Left hindlimb (tissue), 1 donor: ENCODE measurements at regions not wholly inside any gene's neighbourhood (a gene's known extent, or its start where the extent isn't known, plus 50 kb on each side); places are given as distances from the start of the nearest gene placed in this dataset.

ENCODE experiments used
- DNase-seq: peaks from one replicate; pipeline ENCODE4 v3.0.0-alpha.2; 2018

DNA sequence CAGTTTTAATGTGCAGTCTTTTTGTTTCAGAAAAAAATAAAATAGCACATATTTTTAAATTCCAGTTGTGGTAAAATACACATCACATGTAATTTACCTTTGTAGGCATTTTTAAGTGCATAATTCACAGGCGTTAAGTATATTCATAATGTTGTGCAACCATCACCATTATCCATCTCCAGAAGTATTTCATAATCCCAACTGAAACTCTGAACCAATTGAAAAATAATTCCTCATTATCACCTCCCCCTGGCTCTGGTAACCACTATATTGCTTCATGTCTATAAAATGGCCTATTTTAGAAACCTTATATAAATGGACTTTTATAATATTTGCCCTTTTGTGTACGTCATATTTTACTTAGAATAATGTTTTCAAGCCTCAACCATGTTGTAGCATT is 756.5 kb upstream of the KLHL1 start:
- no peak for DNase-seq

DNA sequence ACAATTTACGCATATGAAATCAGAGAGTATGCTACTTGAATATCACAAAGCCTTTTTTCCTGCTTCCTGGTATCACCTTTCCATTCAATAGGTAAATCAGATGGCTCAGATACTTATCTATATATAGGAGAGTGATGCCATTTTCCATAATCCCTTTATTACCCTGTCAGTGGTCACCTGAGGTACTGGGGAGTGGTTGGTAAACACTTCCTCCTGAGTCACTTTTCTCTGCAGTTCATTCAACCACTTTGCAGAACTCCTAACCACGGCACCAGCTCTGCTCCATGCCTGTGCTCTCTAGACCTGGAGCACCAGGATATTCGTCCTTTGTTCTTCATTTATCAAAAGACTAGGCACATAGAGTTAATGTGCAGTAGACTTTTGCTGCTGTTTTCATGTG is 748.5 kb upstream of the KLHL1 start:
- DNase-seq = no peak

DNA sequence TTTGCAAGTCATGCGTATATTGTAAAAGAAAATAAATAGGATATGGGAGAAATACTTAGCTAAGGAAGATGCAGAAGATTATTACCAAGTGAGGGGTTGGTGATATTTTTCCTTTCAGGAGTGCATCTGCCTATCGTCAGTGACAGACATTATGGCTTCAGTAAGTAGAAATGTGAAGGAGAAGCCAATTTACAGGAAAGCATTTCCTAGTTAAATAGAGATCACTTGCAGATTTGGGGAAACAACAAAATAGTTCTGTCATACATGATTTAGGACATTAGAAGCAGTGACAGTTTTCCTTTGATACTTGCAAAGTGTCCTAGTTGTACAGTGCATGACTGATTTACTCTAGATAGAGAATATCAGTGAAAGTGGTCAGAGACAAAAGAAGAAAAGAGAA is 747.8 kb upstream of the KLHL1 start:
- no peak for DNase-seq

DNA sequence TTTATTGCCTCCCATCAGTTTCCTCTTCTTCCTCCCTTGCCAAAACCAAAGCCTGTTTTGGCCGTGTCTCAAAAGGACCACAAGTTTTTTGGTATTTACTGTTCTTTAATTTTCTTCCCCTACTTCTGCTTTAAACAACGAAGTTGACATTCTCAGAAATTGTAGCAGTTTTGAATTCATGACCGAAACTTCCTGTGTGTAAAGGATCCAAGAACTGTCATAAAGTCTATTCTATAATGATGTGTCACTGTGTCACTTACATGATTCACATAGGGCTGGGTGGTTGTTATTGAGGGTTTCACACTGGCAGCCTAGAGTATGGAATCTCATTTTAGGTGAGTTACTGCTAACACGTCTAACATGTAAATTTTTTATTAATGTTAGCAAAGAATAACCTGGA is 741.0 kb upstream of the KLHL1 start:
- no peak for DNase-seq

DNA sequence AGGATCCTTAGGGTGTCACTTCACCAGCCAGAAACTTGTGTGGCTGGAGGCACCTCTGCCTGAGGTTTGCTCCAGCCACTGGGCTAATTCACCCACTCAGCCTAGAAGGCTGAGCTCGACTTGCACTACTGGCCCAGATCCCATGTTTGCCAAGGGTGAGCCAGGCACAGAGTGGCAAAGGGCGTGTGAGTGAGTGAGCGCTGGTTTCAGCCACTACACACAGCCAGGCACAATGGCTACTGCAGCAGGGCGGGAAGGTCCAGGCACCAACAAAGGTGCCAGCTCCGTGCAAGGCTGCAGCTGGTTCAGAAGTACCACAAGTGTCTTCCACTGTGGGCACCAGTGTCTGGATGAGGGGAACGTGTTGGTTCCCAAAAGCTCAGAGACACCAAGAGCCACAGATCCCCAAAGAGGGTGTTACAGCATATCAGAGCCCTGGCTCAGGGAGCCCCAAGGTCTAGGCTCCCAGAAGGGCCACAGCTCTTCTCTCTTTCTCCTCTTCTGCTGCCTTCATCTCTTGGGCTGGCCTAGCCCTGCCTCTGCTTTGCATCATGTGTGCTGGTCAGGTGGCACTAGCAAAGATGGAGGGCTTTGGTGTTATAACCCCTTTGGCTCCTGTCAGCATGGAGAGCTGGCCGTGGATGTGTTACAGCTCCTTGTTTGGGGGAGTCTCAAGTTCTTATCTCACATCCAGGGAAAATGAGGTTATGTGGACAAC is 736.3 kb upstream of the KLHL1 start:
- no peak for DNase-seq

DNA sequence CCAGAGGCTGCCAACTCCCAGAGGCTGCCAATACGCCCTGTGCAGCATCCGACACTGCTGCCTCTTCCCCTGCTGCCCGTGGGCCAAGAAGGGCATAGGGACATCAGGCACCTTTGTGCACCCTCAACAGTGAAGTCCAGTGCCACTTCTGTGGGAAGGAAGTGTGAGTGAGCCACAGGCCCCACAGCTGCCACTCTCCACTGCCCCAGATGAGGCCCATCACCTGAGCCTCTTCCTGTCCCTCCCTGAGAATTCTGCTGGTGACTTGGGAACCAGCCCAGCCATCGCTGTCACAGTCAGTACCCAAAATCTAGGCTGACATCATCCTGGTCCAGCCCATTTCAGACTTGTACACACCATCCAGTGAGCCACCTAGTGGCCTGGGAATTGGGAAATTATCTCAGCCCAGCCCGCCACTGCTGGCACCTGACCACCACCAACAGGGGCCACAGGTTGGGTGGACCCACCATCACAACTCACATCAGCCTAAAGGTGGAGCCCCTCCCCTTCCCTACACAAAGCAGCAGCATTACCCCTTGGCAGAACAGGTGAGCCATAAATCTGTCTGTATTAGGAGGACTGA is 733.9 kb upstream of the KLHL1 start:
- no peak for DNase-seq

DNA sequence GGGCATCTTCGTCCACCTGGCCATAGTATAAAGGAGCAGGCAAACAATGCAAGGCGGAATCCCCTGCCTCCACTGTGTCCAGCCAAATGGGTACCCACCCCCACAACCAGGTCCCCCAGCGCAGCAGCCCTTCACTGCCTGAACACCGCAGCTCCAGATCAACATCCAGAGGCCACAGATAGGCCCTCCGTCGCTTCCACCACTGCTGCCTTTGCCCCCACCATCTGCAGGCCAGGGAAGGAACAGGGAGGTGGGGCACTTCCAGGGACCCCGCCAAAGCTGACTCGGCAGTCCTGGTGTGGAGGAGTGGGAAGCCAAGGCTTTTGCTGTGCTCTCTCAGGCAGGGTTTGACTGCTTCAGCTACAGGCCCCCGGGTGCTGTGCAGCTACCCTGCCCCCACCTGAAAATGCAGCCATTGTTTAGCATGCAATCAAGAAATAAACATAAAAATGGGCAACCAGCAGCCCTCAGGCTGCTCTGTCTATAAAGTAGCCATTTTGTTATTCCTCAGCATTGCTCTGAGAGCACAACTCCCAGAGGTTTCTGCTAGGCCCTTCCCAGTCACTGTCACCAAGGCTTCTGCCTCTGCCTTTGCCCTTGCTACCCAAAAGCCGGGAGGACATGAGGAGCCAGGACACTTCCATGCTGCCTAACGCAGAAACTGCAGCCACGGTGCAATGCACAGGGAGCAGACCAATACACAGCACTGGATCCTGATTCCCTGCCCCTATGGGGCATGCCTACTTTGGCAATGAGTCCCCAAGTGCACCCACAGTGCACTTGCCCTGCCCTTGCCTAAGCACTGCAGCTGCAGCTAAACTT is 733.2 kb upstream of the KLHL1 start:
- no peak for DNase-seq

DNA sequence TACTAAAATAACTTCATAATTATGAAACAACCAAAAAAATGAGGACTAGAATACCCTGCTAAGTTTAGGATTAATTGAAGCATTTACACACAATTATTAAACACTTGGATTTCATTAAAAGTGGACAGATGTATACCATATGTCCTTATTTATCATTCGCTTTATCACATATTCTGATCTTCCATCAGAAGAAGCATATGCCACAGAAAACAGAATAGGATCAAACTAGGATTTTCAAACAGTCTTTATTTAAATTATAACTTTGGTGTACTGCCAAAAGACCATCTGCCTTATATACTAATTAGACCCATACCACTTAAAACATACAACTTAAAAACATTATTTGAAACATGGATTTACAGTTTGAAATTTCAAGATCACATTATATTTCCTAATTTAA is 727.1 kb upstream of the KLHL1 start:
- DNase-seq = no peak

DNA sequence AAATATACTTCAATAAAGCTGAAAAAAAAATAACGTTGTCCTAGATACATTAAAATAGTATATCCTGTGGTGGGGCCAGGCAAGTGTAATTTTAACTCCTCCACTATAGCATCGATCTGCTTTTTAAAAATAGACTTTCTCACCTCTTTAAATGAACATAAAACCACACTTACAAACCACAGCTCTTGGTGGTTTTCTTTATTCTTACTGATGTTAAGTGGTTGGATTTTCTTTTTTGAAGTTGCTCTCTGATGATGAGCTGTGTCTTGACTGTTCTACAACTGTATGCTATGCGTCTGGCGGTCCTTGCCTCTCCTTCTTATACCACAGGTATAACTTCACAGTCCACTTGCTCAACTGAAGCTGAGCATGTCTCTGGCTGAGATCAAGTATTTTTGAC is 721.5 kb upstream of the KLHL1 start:
- DNase-seq = no peak

DNA sequence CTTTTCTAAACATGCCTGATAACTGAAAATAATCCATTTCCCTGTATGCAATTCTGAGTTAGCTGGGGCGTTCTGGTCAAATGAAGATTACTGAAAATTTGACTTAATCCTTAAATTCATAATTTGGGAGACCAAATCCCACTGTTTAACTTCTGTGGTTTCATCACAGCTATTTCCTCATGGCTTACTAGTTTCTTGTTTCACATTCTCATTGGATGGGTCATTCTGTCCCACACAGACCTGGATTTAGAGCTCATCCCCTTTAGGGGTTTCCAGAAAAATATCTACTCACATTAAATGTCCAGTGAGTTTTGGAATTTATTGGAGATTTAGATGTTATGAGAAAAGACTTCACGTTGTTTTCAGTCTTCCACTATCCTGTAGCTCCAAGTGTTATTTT is 709.3 kb upstream of the KLHL1 start:
- DNase-seq = no peak

DNA sequence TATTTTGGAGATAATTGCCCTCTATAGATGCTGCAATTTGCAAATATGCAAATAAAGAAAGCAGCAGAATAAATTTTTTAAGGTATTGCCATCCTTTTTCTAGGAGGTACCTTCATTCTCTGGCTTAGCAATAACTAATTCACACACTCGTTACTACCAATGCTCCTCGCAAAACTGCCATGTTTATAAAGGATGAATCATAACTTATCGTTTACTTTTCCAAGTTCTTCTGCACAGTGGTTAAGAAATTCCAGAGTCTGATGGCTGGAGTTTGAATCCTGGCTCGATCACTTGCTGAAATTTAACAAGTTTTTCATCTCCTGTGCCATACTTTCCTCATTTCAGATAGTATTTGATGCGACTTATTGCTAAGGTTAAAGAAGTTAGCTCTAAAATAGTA is 708.6 kb upstream of the KLHL1 start:
- DNase-seq = no peak

DNA sequence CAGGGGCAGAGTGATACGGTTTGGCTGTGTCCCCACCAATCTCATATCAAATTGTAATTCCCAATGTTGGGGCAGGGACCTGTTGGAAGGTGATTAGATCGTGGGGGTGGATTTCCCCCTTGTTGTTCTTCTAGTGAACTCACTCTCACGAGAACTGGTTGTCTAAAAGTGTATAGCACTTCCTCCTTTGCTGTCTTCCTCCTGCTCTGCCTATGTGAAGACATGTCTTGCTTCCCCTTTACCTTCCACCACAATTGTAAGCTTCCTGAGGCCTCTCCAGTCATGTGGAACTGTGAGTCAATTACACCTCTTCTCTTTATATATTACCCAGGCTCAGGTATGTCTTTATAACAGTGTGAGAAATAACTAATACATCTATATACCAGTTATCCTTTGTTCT is 706.4 kb upstream of the KLHL1 start:
- no peak for DNase-seq

DNA sequence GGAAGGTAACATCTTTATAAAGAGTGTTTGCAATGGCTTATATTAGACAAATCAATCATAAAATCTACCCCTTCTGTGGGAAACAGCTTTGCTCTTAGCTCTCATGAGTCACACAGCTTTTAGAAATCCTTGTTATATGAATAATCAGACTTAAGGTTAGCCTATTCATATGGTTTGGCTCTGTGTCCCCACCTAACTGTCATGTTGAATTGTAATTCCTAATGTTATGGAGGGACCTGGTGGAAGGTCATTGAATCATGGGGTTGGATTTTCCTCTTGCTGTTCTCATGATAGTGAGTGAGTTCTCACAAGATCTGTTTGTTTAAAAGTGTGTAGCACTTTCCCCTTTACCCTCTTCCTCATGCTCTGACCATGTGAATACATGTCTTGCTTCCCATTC is 704.2 kb upstream of the KLHL1 start:
- no peak for DNase-seq

DNA sequence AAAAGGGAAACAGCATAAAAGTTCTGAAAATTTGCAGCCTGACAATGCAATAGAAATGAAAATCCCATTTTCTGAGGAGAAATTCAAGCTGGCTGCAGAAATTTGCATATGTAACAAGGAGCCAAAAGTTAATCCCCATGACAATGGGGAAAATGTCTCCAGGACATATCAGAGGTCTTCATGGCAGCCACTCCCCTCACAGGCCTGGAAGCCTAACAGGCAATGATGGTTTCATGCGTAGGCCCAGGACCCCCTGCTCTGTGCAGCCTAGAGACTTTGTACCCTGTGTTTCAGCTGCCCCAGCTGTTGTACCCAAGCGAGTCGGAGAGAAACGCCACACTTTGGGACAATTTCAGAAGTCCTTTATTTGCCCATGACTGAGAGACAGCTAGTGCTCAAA is 701.3 kb upstream of the KLHL1 start:
- no peak for DNase-seq

DNA sequence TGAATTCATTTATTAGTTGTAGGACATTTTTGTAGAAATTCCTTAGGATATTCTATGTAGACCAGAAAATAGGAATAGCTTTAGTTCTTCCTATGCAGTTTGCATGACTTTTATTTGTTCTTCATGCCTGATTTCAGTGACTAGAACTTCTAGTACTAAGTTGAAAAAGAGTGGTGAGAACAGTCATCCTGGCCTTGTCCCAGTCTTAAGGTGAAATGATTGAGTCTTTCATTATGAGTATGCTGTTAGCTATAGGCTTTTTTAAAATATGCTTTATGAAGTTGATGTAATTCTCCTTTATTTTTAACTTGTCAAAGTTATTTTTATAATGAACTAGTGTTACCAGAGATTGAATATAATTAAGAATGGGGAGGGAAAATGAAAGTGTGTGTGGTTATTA is 690.1 kb upstream of the KLHL1 start:
- DNase-seq = no peak

DNA sequence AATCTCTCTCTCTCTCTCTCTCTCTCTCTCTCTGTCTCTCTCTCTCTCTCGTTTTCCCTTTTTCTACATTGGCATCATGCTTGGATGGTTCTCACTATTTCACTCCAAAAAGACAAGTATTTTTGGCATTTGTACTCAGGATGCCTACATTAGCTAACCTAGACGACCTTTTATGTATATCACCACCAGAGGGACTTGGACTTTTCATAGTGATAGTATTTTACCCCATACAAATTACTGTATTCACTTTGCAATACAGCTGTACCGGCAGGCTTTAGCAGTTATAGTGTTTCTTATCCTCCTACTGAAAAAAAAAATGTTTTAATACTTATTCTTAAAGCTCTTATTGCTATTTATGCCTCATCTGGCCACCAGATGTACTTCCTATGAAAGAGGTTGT is 687.2 kb upstream of the KLHL1 start:
- DNase-seq = no peak

DNA sequence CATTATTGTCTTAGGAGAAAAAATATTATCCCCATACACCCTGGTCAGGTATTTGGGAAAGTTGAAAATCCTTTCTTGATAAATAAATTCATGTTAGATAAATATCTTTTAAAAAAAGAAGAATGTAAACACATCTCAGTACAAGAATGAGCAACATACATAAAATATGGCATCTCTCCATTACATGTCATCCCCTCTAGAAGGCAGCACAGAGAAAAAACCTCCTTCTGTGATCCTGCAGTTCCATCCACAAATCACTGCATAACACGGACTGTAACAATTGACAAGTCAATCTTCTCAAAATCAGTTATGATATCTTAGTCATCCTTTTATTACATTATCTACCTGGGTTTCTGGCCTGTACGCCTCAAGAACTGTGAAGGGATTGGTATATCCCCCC is 683.9 kb upstream of the KLHL1 start:
- DNase-seq = no peak

DNA sequence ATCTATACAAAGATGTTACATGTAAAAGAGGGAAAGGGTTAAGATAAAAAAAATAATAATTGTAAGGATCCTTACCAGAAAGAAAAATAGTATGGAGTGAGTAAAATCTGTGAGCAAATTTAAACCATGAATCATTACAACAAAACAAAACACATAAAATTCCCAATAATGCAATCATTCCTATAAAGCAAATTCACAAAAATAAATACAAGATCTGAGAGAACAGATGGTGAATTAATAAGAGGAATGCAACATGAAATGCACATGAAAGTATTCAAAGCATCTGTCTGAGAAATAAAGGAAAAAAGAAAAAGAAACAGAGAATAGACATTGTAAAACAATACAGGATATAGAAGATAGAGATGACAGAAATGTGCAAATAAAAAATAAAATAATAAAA is 681.5 kb upstream of the KLHL1 start:
- DNase-seq = no peak

DNA sequence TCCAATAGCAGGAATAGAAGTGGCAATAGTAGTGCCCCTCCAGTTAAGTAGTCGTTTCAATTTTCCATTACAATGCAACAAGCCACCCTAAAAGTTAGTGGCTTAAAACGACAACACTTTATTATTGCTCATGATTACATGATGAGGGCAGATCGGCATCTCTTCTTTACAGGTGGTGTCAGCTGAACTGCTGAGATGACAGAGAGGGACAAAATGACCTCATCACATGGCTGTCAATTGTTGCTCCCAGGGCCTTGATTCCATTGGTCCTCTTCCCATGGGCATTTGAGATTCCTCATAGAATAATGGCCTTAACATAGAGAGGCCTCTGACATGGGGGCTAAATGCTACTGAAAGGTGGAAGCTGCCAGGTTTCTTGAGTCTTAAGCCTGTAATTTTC is 679.8 kb upstream of the KLHL1 start:
- DNase-seq = no peak

DNA sequence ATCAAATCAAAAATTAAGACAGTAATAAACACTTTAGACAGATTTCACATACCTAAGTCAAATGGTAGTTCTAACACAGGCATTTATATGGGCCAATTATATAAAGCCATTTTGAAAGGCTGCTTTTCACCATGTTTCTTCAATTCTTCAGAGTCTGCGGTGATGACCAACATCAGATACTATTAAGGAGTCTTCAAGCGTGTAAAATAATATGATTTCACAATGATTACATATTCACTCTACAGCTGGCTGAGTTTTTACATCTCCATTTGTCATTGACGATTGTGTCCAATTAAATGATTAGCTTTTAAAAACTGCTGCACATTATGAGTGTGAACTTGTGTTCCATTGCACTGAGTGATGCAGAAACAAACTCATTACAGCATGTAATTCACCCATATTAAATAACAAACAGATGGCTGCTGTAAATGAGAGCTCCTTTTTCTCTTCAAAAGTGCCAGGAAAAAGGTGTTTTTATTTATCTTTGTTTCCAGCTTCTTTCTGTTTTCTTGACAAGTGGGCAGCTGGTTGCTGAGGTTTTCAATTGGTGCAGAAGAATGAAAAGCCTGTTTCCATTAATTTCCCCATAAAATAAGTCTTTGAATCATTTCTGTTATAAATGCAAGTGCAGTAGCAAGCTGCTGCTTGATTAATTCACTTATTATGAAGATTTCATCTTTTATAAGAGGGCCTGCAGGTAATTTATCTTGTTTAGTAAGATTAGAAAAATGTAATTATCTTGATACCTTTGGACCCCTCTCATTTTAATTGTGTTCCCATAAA is 676.1 kb upstream of the KLHL1 start:
- no peak for DNase-seq

DNA sequence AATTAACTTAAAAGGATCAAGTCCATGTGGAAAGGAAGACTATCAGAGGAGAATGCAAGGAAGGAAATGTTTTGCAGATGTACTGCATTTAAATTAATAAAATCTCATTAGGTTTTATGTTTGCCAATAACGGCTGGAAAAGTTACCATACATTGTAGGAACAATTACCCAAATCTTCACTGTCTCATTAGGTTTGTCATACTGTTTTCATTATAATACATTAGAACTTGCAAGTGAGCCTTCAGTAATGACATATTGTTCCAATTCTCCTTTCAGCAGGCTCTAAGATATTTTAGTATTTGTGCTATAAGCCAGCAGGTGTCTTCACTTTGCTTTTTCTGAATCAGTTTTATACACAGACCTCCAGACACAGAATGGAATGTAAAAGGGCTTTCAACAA is 661.6 kb upstream of the KLHL1 start:
- no peak for DNase-seq

DNA sequence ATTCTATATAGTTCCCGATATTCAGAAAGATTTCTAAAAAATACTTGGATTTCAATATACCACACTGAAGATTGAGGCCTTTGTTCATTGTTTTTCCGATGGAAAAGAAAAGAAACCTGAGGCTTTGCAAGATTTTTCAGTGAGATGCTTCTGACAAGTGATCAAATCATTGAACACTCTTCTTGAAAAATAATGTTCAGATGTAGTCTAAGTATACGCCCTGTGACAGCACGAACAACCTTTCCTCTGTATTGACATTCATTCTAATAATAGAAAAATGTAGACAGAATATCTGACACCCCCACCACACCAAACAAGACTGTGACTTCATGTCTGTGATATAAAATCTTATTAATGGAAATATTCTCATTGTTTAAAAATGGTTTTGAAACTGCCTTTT is 650.7 kb upstream of the KLHL1 start:
- no peak for DNase-seq

DNA sequence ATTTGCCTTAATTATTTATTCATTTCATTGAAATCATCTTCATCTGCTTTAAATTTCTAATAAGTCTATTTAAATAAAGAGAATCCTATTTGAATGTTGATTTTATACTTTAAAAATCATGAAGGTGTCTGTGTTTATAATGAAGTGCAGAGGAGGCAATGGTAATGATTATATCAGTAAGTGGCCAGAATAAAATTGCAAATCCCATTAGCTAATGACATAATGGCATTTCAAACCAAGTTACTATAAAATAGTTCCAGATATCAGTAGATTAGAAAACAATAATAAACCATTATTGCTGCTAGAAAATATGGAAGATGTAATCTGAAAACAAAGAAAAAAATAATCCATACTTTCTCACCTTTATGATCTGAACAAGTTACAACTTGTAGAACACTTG is 647.8 kb upstream of the KLHL1 start:
- no peak for DNase-seq

DNA sequence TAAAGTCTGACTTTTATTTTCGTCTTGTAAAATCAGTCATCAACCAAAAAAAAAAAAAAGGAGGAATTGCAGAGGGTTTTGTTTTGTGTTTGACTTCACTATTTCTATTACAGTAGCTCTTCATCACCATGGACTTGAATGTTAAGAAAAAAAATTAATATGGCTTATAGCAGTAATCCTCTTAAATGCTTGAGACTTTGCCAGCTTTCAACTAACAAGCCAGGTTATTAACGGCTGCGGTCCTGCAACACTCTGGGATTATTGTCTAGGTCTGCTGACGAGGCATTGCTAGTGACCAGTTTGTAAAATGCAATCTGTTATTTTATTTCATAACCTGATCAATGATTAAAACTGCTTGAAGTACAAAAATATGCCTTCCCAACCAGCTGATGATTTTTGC is 647.2 kb upstream of the KLHL1 start:
- no peak for DNase-seq
